ENCODE measurements at regions not wholly inside any gene's neighbourhood (a gene's known extent, or its start where the extent isn't known, plus 50 kb on each side); places are given as distances from the start of the nearest gene placed in this dataset.

DNA sequence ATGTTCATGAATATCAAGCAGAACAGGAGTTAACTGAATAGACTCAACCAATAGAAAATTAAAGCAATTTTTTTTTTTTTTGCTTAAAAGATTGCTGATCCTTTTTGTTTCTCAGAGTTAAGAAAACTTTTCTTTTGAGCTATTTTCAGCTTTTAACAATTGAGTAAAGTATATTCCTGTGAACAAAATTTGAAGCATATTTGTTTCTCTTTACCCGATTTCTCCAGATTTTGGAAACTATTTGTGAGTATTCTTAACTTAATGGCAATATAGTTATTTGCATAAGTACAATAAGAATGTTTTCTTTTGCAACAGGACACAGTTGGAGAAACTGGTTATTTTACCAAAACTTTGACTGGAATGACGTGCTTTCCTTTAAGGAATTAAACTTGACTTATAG is 53.4 kb upstream of the C15orf39 start:
- H3K27ac Mint-ChIP-seq, result no peak overlapping the region
- no peaks in the 10 kb centered on the region for H3K9me3 Mint-ChIP-seq
- TF ChIP-seq, protein P1, sequence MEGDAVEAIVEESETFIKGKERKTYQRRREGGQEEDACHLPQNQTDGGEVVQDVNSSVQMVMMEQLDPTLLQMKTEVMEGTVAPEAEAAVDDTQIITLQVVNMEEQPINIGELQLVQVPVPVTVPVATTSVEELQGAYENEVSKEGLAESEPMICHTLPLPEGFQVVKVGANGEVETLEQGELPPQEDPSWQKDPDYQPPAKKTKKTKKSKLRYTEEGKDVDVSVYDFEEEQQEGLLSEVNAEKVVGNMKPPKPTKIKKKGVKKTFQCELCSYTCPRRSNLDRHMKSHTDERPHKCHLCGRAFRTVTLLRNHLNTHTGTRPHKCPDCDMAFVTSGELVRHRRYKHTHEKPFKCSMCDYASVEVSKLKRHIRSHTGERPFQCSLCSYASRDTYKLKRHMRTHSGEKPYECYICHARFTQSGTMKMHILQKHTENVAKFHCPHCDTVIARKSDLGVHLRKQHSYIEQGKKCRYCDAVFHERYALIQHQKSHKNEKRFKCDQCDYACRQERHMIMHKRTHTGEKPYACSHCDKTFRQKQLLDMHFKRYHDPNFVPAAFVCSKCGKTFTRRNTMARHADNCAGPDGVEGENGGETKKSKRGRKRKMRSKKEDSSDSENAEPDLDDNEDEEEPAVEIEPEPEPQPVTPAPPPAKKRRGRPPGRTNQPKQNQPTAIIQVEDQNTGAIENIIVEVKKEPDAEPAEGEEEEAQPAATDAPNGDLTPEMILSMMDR (conservative IDR thresholded peaks at IDR 0.05), result no peak
- H3K27me3 Mint-ChIP-seq, result no peaks in the 10 kb centered on the region
- no peaks in the 10 kb centered on the region for H3K4me1 Mint-ChIP-seq (ENCODE audit: unreplicated experiment)
- no peaks in the 10 kb centered on the region for H3K36me3 Mint-ChIP-seq
- H3K4me3 Mint-ChIP-seq, result no peak overlapping the region
- no peak for DNase-seq (ENCODE audit: extremely low spot score, unreplicated experiment)

DNA sequence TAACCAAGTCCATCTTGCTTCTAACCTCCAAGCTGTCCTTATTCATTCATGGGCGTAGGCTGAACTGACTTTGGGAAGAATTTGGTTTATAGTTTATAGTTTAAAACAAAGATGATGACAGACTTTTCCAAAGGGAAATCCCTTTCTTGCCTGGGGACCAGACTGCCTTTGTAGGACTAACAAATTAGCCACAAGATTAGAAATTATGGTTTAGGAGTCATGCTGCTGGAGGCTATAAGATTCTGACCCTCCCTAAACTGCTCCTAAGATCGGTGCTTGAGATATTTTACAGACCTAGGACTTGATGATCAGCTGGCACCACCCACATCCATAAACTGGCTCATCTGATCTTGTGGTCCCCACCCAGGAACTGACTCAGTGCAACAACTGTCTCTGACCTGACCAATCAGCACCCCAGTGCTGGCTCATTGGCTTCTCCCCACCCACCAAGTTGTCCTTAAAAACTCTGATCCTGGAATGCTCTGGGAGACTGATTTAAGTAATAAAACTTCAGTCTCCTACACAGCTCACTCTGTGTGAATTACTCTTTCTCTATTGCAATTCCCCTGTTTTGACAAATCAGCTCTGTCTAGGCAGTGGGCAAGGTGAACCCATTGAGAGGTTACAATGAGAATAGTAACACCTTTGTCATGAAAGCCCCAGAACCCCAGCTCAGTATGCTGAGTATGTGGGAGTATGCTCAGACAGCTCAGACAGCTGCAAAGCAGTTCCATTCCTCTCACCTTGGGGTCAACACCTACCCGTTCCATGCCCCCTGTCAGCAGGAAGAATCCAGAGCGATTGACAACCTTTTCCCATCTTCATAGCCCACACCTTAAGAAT is 51.6 kb upstream of the C15orf39 start:
- Mint-ChIP-seq H3K27me3 (no peaks in the 10 kb centered on the region), H3K9me3 (no peaks in the 10 kb centered on the region), H3K4me3 (no peak overlapping the region), H3K27ac (no peak overlapping the region), H3K36me3 (no peaks in the 10 kb centered on the region), H3K4me1 (ENCODE audit: unreplicated experiment) (no peaks in the 10 kb centered on the region)
- DNase-seq (ENCODE audit: extremely low spot score, unreplicated experiment), result no peak
- TF ChIP-seq, protein P1 (conservative IDR thresholded peaks at IDR 0.05), result no peak

DNA sequence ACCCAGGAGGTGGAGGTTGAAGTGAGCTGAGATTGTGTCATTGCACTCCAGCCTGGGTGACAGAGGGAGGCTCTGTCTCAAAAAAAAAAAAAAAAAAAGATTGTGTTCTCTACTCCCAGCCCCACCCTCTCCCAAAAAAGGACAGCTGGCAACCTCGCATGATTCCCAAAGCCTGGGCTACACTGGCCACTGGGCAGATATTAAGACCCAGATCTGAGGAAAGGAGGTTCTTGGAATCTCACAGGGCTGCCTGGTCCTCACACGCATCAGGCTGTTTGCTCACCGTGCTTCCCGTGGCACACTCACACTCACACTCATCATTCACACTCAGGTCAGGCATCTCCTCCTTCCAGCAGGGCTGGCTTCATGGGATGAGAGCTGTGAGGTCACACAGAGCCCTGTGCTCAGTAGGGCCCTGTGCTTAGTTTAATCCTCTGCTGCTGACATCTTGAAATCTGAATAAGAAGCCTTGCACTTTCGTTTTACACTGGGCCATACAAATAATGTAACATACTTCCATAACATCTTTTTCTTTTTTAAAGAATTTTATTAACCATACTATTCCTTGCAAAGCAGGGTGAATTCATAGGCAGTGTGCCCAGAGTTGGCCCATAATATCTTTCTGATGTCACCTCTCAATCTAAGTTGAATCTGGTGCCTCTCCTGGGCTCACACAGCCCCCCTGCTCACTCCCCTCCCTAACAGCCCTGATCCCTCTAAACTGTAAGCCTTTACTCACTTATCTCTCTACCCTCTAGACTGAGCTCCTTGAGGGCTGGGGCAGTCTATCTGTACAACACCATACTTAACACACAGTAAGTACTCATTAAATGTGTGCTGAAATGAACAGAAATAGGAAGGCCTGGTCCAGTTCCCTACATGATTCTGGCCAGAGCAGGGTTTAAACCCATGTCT is 50.2 kb upstream of the C15orf39 start:
- TF ChIP-seq, protein P1 (conservative IDR thresholded peaks at IDR 0.05), result no peak
- no peak for DNase-seq (ENCODE audit: extremely low spot score, unreplicated experiment)
- H3K27me3 Mint-ChIP-seq, result no peaks in the 10 kb centered on the region
- H3K27ac Mint-ChIP-seq, result no peak overlapping the region
- H3K4me1 Mint-ChIP-seq (ENCODE audit: unreplicated experiment), result no peaks in the 10 kb centered on the region
- no peak overlapping the region for H3K4me3 Mint-ChIP-seq
- no peaks in the 10 kb centered on the region for H3K9me3 Mint-ChIP-seq
- no peaks in the 10 kb centered on the region for H3K36me3 Mint-ChIP-seq

Measured in type B pancreatic cell (in vitro differentiated cells).